ENCODE measurements at regions not wholly inside any gene's neighbourhood (a gene's known extent, or its start where the extent isn't known, plus 50 kb on each side); places are given as distances from the start of the nearest gene placed in this dataset.

GRCh38 chr12:20189767-20190166 lies 178.6 kb upstream of the PDE3A start:
- DNase-seq (ENCODE audit: low read depth in 3 of 3): no peak

DNA sequence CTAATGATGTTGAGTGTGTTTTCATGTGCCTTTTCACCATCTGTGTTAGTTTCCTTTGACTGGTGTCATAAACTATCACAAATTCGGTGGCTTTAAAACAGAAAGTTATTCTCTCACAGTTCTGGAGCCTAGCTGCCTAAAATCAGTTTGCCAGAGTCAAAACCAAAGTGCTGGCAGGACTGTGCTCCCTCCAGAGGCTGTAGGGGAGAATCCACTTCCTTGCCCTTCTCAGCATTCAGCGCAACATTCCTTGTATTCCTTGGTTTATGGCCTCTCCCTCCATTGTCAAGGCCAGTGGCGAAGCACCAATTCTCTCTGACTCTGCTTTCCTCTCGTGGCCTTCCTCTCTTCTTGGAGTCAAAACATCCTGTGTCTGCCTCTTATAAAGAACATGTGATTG lies 174.2 kb upstream of the PDE3A start:
- no peak for DNase-seq (ENCODE audit: low read depth in 3 of 3)

- DNase-seq (ENCODE audit: low read depth in 3 of 3): no peak
These were observed 171.6 kb upstream of the PDE3A start for GRCh38 chr12:20196767-20197166.

GRCh38 chr12:20197411-20197810 lies 170.9 kb upstream of the PDE3A start:
- DNase-seq (ENCODE audit: low read depth in 3 of 3): no peak

- DNase-seq (ENCODE audit: low read depth in 3 of 3): no peak
These were observed 168.6 kb upstream of the PDE3A start for GRCh38 chr12:20199780-20200179.

DNA sequence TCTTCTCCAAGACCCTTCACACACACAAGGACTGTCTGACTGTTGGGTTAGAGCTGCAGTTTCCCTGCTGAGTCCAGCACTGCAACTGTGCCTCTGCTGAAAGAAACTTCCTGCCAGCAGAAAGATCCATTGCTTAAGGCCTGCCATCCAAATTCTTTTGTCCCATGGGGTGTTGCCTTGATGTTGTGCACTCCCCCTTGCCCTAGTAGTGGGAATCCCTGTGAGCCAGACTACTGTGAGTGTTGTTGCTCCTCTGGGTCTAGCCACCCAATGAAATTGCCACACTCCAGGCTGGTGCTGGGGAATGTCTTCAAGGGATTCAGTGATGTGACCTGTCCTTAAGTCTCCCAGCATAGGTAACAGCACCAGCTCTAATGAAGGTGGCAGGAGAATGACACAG lies 166.6 kb upstream of the PDE3A start:
- DNase-seq (ENCODE audit: low read depth in 3 of 3): no peak

DNA sequence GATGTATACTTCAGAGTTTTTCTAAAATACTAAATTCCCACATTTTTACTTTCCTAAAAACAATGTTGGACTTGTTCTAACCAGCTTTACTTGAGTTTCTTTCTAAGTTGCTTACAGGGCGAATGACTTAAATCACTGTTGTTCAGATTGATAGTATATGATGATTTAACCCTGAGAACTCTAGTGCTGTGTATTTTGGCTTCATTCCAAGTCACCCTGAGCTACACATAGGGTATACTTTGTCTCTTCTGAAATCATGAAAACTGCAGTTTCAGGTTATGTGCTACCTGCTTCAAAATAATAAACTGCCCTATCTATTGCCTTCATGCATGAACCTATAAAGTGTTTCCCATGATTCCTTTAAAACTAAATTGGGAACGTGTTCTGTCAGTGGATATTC lies 162.5 kb upstream of the PDE3A start:
- no peak for DNase-seq (ENCODE audit: low read depth in 3 of 3)

DNA sequence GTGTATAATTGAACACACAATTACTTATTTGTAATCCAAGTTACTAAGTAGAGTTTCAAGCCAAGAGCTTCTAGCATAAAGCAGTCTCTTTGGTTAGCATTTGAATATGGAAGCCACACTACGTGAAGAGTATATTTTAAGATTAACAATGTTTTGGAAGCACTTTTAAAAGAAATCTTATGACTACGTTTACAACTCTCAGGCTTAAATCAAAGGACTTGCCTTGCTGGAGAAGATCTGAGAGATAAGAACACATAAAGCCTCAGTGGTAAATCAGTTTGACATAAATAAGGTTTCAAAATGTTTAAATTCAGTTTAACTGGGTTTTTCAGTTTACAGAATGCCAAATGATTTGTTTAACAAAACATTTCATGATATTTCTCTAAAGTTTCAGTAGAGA lies 161.9 kb upstream of the PDE3A start:
- DNase-seq (ENCODE audit: low read depth in 3 of 3): no peak

DNA sequence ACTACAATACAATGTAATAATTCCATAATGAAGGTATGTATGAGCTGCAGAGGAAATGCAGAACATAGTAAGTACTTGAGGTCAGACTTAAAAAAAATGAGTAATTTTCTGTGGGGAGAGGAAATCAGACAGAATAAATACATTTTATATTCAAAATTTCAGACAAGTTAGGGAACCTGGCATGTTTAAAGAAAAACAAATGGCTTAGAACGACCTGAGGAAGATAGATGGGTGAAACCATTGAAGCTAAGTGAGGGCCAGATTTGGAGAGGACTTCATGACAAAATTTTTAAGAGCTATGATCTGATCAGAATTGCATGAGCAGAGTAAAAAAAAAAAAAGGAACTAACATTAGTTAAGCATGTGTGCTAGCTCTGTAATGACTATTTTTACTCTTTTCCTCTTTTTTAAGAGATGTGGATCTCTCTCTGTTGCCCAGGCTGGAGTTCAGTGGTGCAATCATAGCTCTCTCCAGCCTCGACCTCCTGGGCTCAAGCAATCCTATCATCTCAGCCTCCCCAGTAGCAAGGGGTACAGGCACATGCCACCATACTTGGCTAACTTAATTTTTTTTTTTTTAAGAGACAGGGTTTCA lies 157.6 kb upstream of the PDE3A start:
- DNase-seq (ENCODE audit: low read depth in 3 of 3): no peak

DNA sequence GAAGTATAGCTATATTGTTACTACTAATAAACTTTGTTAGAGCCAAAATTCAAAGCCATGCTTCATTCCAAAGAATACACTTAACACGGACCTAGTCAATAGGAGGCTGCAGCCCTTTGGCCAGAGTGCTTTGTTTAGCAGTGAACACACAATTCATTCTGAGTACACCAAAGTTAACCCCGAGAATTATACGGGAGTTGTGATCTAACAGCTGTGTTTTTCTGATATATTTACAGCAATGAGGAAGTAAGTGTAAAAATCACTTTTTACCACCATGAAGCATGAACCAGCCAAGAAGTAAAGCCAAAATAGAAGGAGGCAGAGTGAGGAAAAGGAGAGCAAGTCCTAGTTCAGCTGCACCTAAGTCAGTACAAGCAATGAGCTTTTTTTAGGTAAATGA lies 156.8 kb upstream of the PDE3A start:
- no peak for DNase-seq (ENCODE audit: low read depth in 3 of 3)

DNA sequence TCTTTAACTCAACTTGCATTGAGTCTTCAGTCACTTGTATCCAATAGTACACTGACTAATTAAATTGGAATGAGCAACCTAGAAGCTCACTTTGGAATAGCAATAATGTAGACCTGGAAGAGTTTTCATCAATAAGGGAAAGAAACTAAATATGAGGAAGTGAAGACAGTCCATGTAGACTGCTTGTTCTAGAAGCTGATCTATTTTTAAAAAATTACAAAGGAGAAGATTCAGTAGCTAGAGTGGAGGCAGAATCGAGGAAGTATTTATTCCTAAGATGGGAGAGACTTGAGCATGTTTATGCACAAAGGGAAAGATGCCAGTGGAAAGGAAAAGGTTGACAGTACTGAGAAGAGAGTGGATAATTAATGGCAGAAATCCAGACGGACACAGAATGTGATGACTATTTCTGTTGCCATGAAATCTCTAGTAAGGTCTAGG lies 156.3 kb upstream of the PDE3A start:
- DNase-seq (ENCODE audit: low read depth in 3 of 3): no peak

- DNase-seq (ENCODE audit: low read depth in 3 of 3): no peak
These were observed 155.4 kb upstream of the PDE3A start for GRCh38 chr12:20212658-20213555.

- DNase-seq (ENCODE audit: low read depth in 3 of 3): no peak
These were observed 154.4 kb upstream of the PDE3A start for GRCh38 chr12:20213723-20214625.

DNA sequence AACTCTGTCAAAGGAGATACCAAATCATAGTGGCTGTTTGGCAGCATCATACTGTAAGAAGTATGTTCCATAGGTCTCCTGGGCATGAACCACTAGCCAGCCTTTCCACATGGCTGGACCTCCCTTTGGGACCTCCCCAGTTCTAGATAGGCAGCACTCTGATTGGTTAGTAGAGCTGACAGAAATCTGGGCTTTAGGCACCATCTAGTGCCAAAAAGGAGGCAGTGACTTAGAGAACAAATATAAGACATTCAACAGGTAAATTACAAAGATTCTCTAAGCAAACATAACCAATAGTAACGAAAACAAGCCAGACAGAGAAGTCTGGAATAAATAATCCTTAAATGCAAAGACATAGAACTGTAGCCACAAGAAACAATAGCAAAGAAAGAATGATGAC lies 148.0 kb upstream of the PDE3A start:
- DNase-seq (ENCODE audit: low read depth in 3 of 3): no peak

- DNase-seq (ENCODE audit: low read depth in 3 of 3): no peak
These were observed 135.2 kb upstream of the PDE3A start for GRCh38 chr12:20232931-20233675.

DNA sequence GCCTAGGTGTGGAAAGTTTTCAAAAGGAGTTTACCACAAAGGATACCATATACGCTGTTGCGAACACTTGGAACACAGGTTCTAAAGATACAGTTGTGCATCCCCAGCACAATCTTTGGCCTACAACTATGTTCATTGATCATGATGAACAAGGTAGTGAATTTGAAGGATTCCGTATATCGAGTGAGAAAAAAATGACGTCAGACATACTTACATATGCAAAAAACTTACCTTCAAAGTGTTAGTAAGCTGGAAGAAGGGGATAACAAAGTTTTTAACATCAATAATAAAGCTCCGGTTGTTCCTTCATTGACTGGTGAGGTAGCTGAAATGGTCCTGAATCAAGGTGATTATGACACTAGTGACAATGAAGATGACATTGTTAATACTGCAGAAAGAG lies 133.9 kb upstream of the PDE3A start:
- DNase-seq (ENCODE audit: low read depth in 3 of 3): no peak

DNA sequence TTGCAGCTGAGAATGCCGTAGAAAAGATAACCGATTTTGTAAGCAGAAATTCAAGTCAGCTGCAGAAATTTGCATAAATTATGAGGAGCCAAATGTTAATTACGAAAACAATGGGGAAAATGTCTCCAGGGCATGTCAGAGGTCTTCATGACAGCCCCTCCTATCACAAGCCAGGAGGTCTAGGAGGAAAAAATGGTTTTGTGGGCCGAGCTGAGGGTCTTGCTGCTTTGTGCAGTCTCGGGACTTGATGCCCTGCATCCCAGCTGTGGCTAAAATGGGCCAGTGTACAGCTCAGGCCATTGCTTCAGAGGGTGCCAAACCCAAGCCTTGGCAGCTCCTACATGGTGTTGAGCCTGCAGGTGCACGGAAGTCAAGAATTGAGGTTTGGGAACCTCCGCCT lies 131.2 kb upstream of the PDE3A start:
- no peak for DNase-seq (ENCODE audit: low read depth in 3 of 3)

DNA sequence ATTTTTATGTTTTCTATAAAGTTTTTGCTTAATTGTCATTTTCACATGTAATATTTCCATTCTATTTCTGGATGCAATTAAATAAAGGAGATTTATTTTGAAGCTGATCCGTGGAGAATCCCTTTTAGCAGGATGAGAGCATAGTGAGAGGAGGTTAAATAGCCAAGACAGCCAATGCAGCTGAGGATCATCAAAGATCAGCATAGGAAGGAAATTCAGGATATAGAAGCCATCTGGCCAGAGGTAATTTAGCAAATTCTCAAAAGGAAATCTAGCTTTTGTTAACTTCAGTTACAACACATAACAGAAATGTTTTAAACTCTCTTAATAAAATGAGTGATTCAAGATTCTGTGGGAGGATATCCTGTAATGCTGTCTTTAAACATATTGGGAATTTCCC lies 122.8 kb upstream of the PDE3A start:
- no peak for DNase-seq (ENCODE audit: low read depth in 3 of 3)

- DNase-seq (ENCODE audit: low read depth in 3 of 3): no peak
These were observed 119.7 kb upstream of the PDE3A start for GRCh38 chr12:20248646-20249045.

GRCh38 chr12:20250761-20251160 lies 117.6 kb upstream of the PDE3A start:
- no peak for DNase-seq (ENCODE audit: low read depth in 3 of 3)

GRCh38 chr12:20257311-20257710 lies 111.0 kb upstream of the PDE3A start:
- DNase-seq (ENCODE audit: low read depth in 3 of 3): no peak

DNA sequence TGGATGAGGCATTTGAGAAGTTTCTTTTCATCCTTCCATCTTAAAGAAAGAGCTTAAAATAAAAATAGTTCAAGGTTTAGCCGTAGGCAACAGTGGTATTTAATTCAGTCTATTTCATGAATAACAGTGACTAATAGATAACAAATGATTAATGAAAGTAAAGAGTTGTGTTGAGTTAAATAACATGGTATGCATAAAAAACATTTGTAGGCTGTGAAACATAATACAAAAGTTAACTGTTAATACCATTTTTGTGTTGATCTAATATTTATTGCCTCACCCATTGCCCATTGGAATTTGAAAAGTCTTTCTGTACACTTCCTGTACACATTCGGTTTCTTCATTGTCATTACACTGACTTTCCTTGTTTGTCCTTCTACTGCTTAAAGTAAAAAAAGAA lies 108.6 kb upstream of the PDE3A start:
- DNase-seq (ENCODE audit: low read depth in 3 of 3): no peak

Measured in stimulated activated CD4-positive, alpha-beta T cell treated with anti-CD3 and anti-CD28 coated beads, TNF-alpha, amount 100 ng/mL, for 24 hours (primary cell).